Endothelial cell of umbilical vein (primary cell): ENCODE measurements at regions not wholly inside any gene's neighbourhood (a gene's known extent, or its start where the extent isn't known, plus 50 kb on each side); places are given as distances from the start of the nearest gene placed in this dataset.

Source experiments
- CTCF ChIP-seq, 2 donors: IDR thresholded peaks; 1 replicate in 1 of 2; 2 replicates in 1 of 2; pipeline ENCODE4 v1.5.1; 2011; ENCODE audit warnings: low read length in 2 of 2, mild to moderate bottlenecking in 2 of 2, moderate library complexity in 2 of 2, control low read depth in 1 of 2, inconsistent platforms in 1 of 2, low read depth in 1 of 2; ENCODE audit not compliant: insufficient read depth in 1 of 2; ENCODE audit errors: extremely low read depth in 1 of 2
- EZH2 ChIP-seq: IDR thresholded peaks from 2 replicates; pipeline ENCODE4 v1.6.1; 2012; ENCODE audit warnings: borderline replicate concordance, low read depth, mild to moderate bottlenecking, moderate library complexity, low read length, inconsistent platforms; ENCODE audit not compliant: severe bottlenecking
- MAX ChIP-seq: IDR thresholded peaks from 2 replicates; pipeline ENCODE4 v1.6.1; 2011; ENCODE audit not compliant: insufficient read depth, insufficient read length
- POLR2A ChIP-seq: IDR thresholded peaks from 2 replicates; pipeline ENCODE4 v1.6.1; 2012; ENCODE audit warnings: low read depth, mild to moderate bottlenecking, control low read depth, low read length
- POLR2AphosphoS5 ChIP-seq: IDR thresholded peaks from 2 replicates; pipeline ENCODE4 v1.6.1; 2012; ENCODE audit warnings: low read depth, mild to moderate bottlenecking, control low read depth, low read length, moderate library complexity; ENCODE audit not compliant: insufficient read depth

- no peak for TF ChIP-seq CTCF (IDR thresholded peaks at IDR 0.05; ENCODE audit: extremely low read depth in 1 of 2, insufficient read depth in 1 of 2, low read depth in 1 of 2, low read length in 2 of 2)
- TF ChIP-seq EZH2, result no peak
- no peak for TF ChIP-seq MAX
- no peak for TF ChIP-seq POLR2AphosphoS5
- no peak for TF ChIP-seq POLR2A
These were observed 265.9 kb upstream of the PMFBP1 start for GRCh38 chr16:72437891-72438290.
